ENCODE measurements at regions not wholly inside any gene's neighbourhood (a gene's known extent, or its start where the extent isn't known, plus 50 kb on each side); places are given as distances from the start of the nearest gene placed in this dataset.

GRCh38 chr16:65312795-65313194, 190.9 kb upstream of the CDH11 start:
- TF ChIP-seq, protein P1, sequence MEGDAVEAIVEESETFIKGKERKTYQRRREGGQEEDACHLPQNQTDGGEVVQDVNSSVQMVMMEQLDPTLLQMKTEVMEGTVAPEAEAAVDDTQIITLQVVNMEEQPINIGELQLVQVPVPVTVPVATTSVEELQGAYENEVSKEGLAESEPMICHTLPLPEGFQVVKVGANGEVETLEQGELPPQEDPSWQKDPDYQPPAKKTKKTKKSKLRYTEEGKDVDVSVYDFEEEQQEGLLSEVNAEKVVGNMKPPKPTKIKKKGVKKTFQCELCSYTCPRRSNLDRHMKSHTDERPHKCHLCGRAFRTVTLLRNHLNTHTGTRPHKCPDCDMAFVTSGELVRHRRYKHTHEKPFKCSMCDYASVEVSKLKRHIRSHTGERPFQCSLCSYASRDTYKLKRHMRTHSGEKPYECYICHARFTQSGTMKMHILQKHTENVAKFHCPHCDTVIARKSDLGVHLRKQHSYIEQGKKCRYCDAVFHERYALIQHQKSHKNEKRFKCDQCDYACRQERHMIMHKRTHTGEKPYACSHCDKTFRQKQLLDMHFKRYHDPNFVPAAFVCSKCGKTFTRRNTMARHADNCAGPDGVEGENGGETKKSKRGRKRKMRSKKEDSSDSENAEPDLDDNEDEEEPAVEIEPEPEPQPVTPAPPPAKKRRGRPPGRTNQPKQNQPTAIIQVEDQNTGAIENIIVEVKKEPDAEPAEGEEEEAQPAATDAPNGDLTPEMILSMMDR (IDR thresholded peaks at IDR 0.05), result no peak
- no peak for TF ChIP-seq POLR2A (IDR thresholded peaks at IDR 0.05)
